Vagina (tissue), 2 donors: ENCODE measurements at regions not wholly inside any gene's neighbourhood (a gene's known extent, or its start where the extent isn't known, plus 50 kb on each side); places are given as distances from the start of the nearest gene placed in this dataset.

ENCODE experiments used
- POLR2A ChIP-seq, 2 donors: fragments of 450-650 bp; IDR thresholded peaks; one replicate each; pipeline ENCODE4 v1.6.1; 2017; ENCODE audit warnings: antibody characterized with exemption in 2 of 2, mild to moderate bottlenecking in 2 of 2, moderate library complexity in 2 of 2
- TF ChIP-seq, protein P1 (sequence below), 3 experiments: fragments of 450-650 bp in 2 of 3; fragments of 200-600 bp in 1 of 3; sonication (generic) in 1 of 3; IDR thresholded peaks; one replicate each; pipeline ENCODE4 v1.5.1; 2017 to 2019; ENCODE audit warnings: antibody characterized with exemption in 3 of 3, mild to moderate bottlenecking in 2 of 3, moderate library complexity in 2 of 3

- TF ChIP-seq, protein P1, sequence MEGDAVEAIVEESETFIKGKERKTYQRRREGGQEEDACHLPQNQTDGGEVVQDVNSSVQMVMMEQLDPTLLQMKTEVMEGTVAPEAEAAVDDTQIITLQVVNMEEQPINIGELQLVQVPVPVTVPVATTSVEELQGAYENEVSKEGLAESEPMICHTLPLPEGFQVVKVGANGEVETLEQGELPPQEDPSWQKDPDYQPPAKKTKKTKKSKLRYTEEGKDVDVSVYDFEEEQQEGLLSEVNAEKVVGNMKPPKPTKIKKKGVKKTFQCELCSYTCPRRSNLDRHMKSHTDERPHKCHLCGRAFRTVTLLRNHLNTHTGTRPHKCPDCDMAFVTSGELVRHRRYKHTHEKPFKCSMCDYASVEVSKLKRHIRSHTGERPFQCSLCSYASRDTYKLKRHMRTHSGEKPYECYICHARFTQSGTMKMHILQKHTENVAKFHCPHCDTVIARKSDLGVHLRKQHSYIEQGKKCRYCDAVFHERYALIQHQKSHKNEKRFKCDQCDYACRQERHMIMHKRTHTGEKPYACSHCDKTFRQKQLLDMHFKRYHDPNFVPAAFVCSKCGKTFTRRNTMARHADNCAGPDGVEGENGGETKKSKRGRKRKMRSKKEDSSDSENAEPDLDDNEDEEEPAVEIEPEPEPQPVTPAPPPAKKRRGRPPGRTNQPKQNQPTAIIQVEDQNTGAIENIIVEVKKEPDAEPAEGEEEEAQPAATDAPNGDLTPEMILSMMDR (IDR thresholded peaks at IDR 0.05), result no peak
- no peak for TF ChIP-seq POLR2A (IDR thresholded peaks at IDR 0.05)
Measured at GRCh38 chr14:32255789-32256188, 52.7 kb upstream of the RNU6-8 start.
